ENCODE measurements at regions not wholly inside any gene's neighbourhood (a gene's known extent, or its start where the extent isn't known, plus 50 kb on each side); places are given as distances from the start of the nearest gene placed in this dataset.
"Not testable (repeated sequence)": the region's sequence is repeated elsewhere in the genome, so short reads cannot be mapped to it uniquely, and the experiment has no call there.

DNA sequence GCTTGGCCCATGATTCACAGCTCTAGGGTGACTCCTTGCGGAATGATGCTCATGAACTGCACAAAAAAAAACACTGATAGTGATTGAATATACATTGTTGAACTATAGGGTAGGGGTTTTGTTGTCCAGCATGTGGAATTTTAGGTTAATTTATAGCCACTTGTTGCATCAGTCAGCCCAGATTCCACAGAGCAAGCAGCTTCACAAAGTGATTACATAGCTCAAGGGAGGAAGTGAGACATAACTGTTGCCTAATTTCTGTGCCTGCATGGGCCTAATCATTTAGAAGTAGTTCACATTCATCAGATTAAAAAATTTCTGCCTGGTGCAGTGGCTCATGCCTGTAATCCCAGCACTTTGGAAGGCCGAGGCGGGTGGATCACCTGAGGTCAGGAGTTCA, 142.2 kb upstream of the ZNF722 start:
- DNase-seq (ENCODE audit: low read depth): not testable (repeated sequence)

DNA sequence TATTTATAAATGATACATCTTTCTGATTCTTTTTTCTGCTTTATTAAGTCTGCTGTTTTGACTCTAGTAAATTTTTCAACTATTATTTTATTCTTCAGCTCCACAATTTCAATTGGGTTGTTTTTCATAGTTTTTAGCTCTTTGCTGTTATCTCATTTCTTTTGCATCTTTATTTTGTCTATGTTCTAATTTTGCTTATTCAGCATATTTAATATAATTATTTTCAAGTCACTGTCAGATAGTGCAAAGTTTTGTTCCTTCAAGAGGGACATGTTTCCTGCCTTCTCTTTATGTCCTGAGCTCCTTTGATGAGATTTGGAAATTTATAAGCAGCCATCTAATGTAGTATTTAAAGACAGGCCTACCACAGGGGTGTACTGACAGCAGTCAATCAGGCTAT, 131.5 kb upstream of the ZNF722 start:
- DNase-seq (ENCODE audit: low read depth): no peak

DNA sequence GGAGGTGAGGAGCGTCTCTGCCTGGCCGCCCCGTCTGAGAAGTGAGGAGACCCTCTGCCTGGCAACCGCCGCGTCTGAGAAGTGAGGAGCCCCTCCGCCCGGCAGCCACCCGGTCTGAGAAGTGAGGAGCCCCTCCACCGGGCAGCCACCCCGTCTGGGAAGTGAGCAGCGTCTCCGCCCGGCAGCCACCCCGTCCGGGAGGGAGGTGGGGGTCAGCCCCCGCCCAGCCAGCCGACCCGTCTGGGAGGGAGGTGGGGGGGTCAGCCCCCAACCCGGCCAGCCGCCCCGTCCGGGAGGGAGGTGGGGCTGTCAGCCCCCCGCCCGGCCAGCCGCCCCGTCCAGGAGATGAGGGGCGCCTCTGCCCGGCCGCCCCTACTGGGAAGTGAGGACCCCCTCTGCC, 124.4 kb upstream of the ZNF722 start:
- not testable (repeated sequence) for DNase-seq (ENCODE audit: low read depth)

DNA sequence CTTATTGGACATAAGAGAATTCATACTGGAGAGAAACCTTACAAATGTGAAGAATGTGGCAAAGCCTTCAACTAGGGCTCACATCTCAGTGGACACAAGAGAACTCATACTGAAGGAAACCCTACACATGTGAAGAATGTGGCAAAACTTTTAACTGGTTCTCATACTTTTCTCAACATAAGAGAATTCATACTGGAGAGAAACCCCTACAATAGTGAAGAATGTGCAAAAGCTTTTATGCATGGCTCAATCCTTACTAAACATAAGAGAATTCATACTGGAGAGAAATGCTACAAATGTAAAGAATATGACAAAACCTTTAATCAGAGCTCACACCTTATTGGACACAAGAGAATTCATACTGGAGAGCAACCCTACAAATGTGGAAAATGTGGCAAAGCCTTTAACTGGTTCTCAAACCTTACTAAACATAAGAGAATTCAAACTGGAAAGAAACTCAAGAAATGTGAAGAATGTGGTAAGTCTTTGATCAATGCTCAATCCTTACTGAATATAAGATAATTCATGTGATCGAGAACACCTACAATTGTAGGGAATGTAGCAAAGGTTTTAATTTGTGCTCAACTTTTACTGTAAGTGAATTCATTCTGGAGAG, 121.8 kb upstream of the ZNF722 start:
- no peak for DNase-seq (ENCODE audit: low read depth)

GRCh38 chr7:63887031-63887430, 111.6 kb upstream of the ZNF722 start:
- DNase-seq (ENCODE audit: low read depth): no peak

DNA sequence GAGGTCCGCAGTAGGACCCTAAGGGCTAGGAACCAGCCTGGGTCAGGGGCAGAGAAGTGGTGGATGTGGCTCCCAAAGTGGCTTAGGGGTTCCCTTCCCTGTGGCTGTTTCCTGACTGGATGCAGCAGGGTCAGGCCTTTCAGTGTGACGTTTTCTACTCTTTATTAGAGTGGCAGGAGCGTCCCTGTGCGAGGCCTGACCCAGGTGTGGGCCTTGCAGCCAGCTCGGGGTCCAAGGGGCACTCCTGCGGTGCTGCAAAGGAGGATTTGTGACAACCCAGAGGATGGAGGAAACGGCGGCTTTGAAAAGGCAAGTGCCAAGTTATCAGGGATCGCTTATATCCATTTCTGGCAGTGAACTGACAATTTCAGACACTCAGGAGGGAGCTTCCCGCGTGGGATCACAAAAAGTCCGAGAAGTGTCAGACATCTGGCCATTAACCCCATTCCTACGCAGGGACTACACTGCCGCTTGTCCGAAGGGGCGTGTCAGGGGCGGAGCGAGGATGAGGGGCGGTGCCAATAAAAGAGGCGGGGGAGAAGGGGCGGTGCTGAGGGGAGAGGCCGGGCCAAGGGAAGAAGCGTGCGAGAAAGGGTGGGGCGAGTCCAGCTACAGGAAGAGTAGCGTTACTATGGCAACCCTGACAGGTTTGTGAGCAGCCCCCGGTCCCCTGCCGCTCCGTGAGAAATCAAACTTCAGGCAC, 98.8 kb upstream of the ZNF722 start:
- peak; percentile 72 for DNase-seq (ENCODE audit: low read depth)

GRCh38 chr7:63900394-63901203, 98.0 kb upstream of the ZNF722 start:
- peak; percentile 91 for DNase-seq (ENCODE audit: low read depth)

- DNase-seq (ENCODE audit: low read depth): not testable (repeated sequence)
Measured at GRCh38 chr7:63901204-63901506, 97.5 kb upstream of the ZNF722 start.

- no peak for DNase-seq (ENCODE audit: low read depth)
Measured at GRCh38 chr7:63918986-63919385, 79.7 kb upstream of the ZNF722 start.

GRCh38 chr7:63925262-63925625, 73.4 kb upstream of the ZNF722 start:
- DNase-seq (ENCODE audit: low read depth): peak; percentile 7

GRCh38 chr7:63925626-63926460, 72.8 kb upstream of the ZNF722 start:
- peak; percentile 93 for DNase-seq (ENCODE audit: low read depth)

- no peak for DNase-seq (ENCODE audit: low read depth)
Measured at GRCh38 chr7:63927261-63927660, 71.4 kb upstream of the ZNF722 start.

- DNase-seq (ENCODE audit: low read depth): no peak
Measured at GRCh38 chr7:63931057-63931600, 67.5 kb upstream of the ZNF722 start.

- DNase-seq (ENCODE audit: low read depth): no peak
Measured at GRCh38 chr7:63931985-63932577, 66.6 kb upstream of the ZNF722 start.
